ENCODE measurements at regions not wholly inside any gene's neighbourhood (a gene's known extent, or its start where the extent isn't known, plus 50 kb on each side); places are given as distances from the start of the nearest gene placed in this dataset.

DNA sequence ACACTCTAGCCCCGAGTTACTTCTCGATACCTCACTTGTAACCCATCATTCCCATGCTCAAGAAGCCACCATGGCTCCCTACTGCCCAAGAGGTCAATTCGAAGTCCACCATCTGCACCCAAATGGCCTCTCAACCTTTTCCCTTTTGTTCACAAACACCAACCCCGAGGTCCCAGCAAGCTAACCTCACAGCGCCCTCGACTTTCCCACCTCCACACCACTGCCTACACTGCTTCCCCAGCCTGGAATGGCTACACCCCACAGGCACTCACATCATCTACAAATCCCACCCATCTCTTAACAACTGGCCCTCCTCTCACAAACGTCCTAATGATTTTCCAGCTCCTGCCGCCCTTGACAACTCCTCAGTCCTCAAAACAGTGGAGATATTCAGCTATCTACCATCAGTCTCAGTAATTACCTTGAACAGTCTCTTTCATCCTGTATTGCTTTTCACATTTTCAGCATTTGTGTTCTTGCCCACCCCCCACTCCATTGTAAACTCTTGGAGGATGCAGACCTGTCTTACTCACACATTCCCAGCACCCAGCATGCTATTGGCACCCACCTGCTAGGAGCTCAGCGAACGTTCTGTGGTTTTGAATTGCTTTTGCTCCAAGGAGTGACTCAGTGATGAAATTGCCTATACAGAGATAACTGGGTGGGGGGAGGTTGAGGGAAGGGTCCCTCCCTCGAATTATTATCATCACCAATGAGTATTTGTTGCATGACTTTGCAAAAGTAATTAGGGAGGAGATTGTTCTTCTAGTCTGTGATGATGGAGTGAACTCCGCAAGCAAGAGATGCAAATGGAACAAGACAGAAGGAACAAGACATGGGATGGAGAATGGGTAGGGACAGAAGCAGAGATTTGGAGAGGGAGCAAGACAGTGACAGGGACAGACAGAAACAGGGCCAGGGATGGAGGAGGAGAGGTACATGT, 106.8 kb downstream of the CYP26B1 start:
- peaks cover 0 to 10% (median 0%) of the 10 kb centered on the region in 3 donors for H3K9me3 ChIP-seq (ENCODE audit: control insufficient read depth in 2 of 3, insufficient read depth in 1 of 3, low read length in 3 of 3)
- TF ChIP-seq, protein P1, sequence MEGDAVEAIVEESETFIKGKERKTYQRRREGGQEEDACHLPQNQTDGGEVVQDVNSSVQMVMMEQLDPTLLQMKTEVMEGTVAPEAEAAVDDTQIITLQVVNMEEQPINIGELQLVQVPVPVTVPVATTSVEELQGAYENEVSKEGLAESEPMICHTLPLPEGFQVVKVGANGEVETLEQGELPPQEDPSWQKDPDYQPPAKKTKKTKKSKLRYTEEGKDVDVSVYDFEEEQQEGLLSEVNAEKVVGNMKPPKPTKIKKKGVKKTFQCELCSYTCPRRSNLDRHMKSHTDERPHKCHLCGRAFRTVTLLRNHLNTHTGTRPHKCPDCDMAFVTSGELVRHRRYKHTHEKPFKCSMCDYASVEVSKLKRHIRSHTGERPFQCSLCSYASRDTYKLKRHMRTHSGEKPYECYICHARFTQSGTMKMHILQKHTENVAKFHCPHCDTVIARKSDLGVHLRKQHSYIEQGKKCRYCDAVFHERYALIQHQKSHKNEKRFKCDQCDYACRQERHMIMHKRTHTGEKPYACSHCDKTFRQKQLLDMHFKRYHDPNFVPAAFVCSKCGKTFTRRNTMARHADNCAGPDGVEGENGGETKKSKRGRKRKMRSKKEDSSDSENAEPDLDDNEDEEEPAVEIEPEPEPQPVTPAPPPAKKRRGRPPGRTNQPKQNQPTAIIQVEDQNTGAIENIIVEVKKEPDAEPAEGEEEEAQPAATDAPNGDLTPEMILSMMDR (IDR thresholded peaks at IDR 0.05; ENCODE audit: borderline replicate concordance, extremely low read depth, insufficient read depth) = no peak
- no peaks in the 10 kb centered on the region for H3K27me3 ChIP-seq (ENCODE audit: control insufficient read depth, insufficient read depth, low read length)
- intact Hi-C loops (cut with DNase I) = no loop called here
- no peak for FAIRE-seq
- no peaks in the 10 kb centered on the region for H3K36me3 ChIP-seq (ENCODE audit: control insufficient read depth in 2 of 3, insufficient read depth in 3 of 3, low read length in 3 of 3)
- no peak for DNase-seq
- no peak overlapping the region for H3K27ac ChIP-seq (ENCODE audit: low read depth in 2 of 2, low read length in 2 of 2)
- no peak overlapping the region for H3K4me3 ChIP-seq (ENCODE audit: low read length in 3 of 3)
- no peaks in the 10 kb centered on the region for H3K4me1 ChIP-seq (ENCODE audit: control insufficient read depth in 2 of 3, insufficient read depth in 2 of 3, low read depth in 1 of 3, low read length in 3 of 3)
- no peak overlapping the region for H3K9ac ChIP-seq (ENCODE audit: low read length in 3 of 3)

- H3K27ac ChIP-seq (ENCODE audit: low read depth in 2 of 2, low read length in 2 of 2) = no peak overlapping the region
- DNase-seq (no peak), FAIRE-seq (no peak)
These were observed 109.1 kb downstream of the CYP26B1 start for GRCh38 chr2:72038524-72038923.

GRCh38 chr2:72037261-72037666, 110.4 kb downstream of the CYP26B1 start:
- DNase-seq = no peak
- intact Hi-C loops (cut with DNase I) = no loop called here
- Histone ChIP-seq H3K9me3 (ENCODE audit: control insufficient read depth in 2 of 3, insufficient read depth in 1 of 3, low read length in 3 of 3) (no peaks in the 10 kb centered on the region), H3K27me3 (ENCODE audit: control insufficient read depth, insufficient read depth, low read length) (no peaks in the 10 kb centered on the region), H3K27ac (ENCODE audit: low read depth in 2 of 2, low read length in 2 of 2) (no peak overlapping the region), H3K36me3 (ENCODE audit: control insufficient read depth in 2 of 3, insufficient read depth in 3 of 3, low read length in 3 of 3) (no peaks in the 10 kb centered on the region), H3K4me3 (ENCODE audit: low read length in 3 of 3) (no peak overlapping the region), H3K4me1 (ENCODE audit: control insufficient read depth in 2 of 3, insufficient read depth in 2 of 3, low read depth in 1 of 3, low read length in 3 of 3) (no peaks in the 10 kb centered on the region), H3K9ac (ENCODE audit: low read length in 3 of 3) (no peak overlapping the region)
- TF ChIP-seq, protein P1 (IDR thresholded peaks at IDR 0.05; ENCODE audit: borderline replicate concordance, extremely low read depth, insufficient read depth) = no peak
- FAIRE-seq = no peak

More at GRCh38 chr2:72038524-72038923, 109.1 kb downstream of the CYP26B1 start:
- peaks cover 0 to under 1% (median 0%) of the 10 kb centered on the region in 3 donors for H3K9me3 ChIP-seq (ENCODE audit: control insufficient read depth in 2 of 3, insufficient read depth in 1 of 3, low read length in 3 of 3)
- no peaks in the 10 kb centered on the region for H3K36me3 ChIP-seq (ENCODE audit: control insufficient read depth in 2 of 3, insufficient read depth in 3 of 3, low read length in 3 of 3)
- TF ChIP-seq, protein P1 (IDR thresholded peaks at IDR 0.05; ENCODE audit: borderline replicate concordance, extremely low read depth, insufficient read depth) = no peak
- no peaks in the 10 kb centered on the region for H3K27me3 ChIP-seq (ENCODE audit: control insufficient read depth, insufficient read depth, low read length)
- intact Hi-C loops (cut with DNase I) = no loop called here
- H3K4me3 ChIP-seq (ENCODE audit: low read length in 3 of 3) = no peak overlapping the region
- H3K4me1 ChIP-seq (ENCODE audit: control insufficient read depth in 2 of 3, insufficient read depth in 2 of 3, low read depth in 1 of 3, low read length in 3 of 3) = no peaks in the 10 kb centered on the region
- H3K9ac ChIP-seq (ENCODE audit: low read length in 3 of 3) = no peak overlapping the region
